SK-N-SH (cell line): ENCODE measurements at regions not wholly inside any gene's neighbourhood (a gene's known extent, or its start where the extent isn't known, plus 50 kb on each side); places are given as distances from the start of the nearest gene placed in this dataset.

Source experiments
- CHD2 ChIP-seq: fragments of 150-350 bp; IDR thresholded peaks from 2 replicates; pipeline ENCODE4 v1.6.1; 2018; ENCODE audit warnings: low read length; ENCODE audit not compliant: partially characterized antibody
- CTCF ChIP-seq: fragments of 200-600 bp; sonication (generic); IDR thresholded peaks from 2 replicates; pipeline ENCODE4 v1.6.1; 2017; ENCODE audit warnings: antibody characterized with exemption, mild to moderate bottlenecking, moderate library complexity
- EZH2phosphoT487 ChIP-seq: fragments of 200-600 bp; sonication (generic); IDR thresholded peaks from 2 replicates; pipeline ENCODE4 v1.6.1; 2017; ENCODE audit warnings: low read depth, mixed run types, mild to moderate bottlenecking, antibody characterized with exemption, moderate library complexity, borderline replicate concordance
- GABPA ChIP-seq: IDR thresholded peaks from 2 replicates; pipeline ENCODE4 v1.4.0; 2012; ENCODE audit warnings: low read depth, mild to moderate bottlenecking
- POLR2AphosphoS5 ChIP-seq: IDR thresholded peaks from 2 replicates; pipeline ENCODE4 v1.6.1; 2012; ENCODE audit warnings: low read depth, low read length
- REST ChIP-seq: IDR thresholded peaks from 2 replicates; pipeline ENCODE4 v1.6.1; 2012; ENCODE audit warnings: mild to moderate bottlenecking, low read depth, low read length, moderate library complexity
- RFX5 ChIP-seq: IDR thresholded peaks from 2 replicates; pipeline ENCODE4 v1.6.1; 2012; ENCODE audit warnings: mild to moderate bottlenecking, improper control_type of control experiment, low read length
- SIN3A ChIP-seq: IDR thresholded peaks from 2 replicates; pipeline ENCODE4 v1.6.1; 2012; ENCODE audit warnings: low read depth, mild to moderate bottlenecking, low read length, moderate library complexity, borderline replicate concordance
- SMC3 ChIP-seq: IDR thresholded peaks from 2 replicates; pipeline ENCODE4 v1.6.1; 2012; ENCODE audit warnings: low read depth, low read length, improper control_type of control experiment
- TCF12 ChIP-seq: IDR thresholded peaks from 2 replicates; pipeline ENCODE4 v1.4.0; 2012

DNA sequence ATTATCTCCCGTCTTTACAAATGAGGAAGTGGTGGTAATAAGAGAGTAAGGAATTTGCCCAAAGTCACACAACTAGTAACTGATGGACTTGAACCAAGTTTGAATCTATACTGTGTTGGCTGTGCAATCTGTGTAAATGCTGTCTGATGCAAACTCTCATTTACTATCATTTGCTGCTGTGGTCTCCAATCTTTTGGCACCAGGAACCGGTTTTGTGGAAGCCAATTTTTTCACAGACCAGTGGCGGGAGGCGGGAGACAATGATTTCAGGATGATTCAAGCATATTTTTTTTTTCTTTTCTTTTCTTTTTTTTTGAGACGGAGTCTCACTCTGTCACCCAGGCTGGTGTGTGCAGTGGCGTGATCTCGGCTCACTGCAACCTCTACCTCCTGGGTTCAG, 450.0 kb upstream of the FZD8 start:
- no peak for TF ChIP-seq SMC3
- TF ChIP-seq POLR2AphosphoS5: no peak
- no peak for TF ChIP-seq CTCF
- TF ChIP-seq GABPA: no peak
- no peak for TF ChIP-seq REST
- TF ChIP-seq CHD2: no peak
- TF ChIP-seq EZH2phosphoT487: no peak
- TF ChIP-seq SIN3A: no peak
- no peak for TF ChIP-seq RFX5
- TF ChIP-seq TCF12: no peak
